ENCODE measurements at regions not wholly inside any gene's neighbourhood (a gene's known extent, or its start where the extent isn't known, plus 50 kb on each side); places are given as distances from the start of the nearest gene placed in this dataset.

GRCh38 chr9:31605164-31605563 is 779.3 kb upstream of the ACO1 start:
- TF ChIP-seq CTCF (IDR thresholded peaks at IDR 0.05) (no peak), POLR2A (IDR thresholded peaks at IDR 0.05; ENCODE audit: low read depth) (no peak)

Data from esophagus muscularis mucosa (tissue), 3 donors.